HepG2 (cell line): ENCODE measurements at regions not wholly inside any gene's neighbourhood (a gene's known extent, or its start where the extent isn't known, plus 50 kb on each side); places are given as distances from the start of the nearest gene placed in this dataset.

Source experiments
- ATAC-seq: fragments of 200-7000 bp; cut with Tn5 transposase; 3 replicates; pipeline ENCODE4 v1.9.1; 2020; ENCODE audit warnings: mild to moderate bottlenecking, moderate library complexity
- BruUV-seq: library from RNA; stranded (reverse); fragments of 400-500 nt; replicated peaks from 2 replicates; lab custom pipeline; 2021; lab: Mats Ljungman, UMichigan
- CTCF ChIA-PET: fragments of 300-600 bp; formaldehyde crosslinking; extraction: SDS; loops from one replicate; lab custom pipeline; 2021; ENCODE audit warnings: low total read pairs, inconsistent platforms, low intra/inter-chr PET ratio; lab: Yijun Ruan, JAX
- POLR2A ChIA-PET: fragments of 350-600 bp; sonication (Branson Sonifier 250); formaldehyde crosslinking; loops from one replicate; lab custom pipeline; 2020; ENCODE audit warnings: antibody characterized with exemption, inconsistent platforms; lab: Yijun Ruan, JAX
- DNase-seq: peaks from one replicate; pipeline ENCODE4 v3.0.0-alpha.2; 2015; ENCODE audit warnings: low spot score
- FAIRE-seq: peaks from 3 replicates; lab custom pipeline; 2011; peaks lifted over from hg19 to GRCh38; lab: Jason Lieb, UNC
- H2AFZ ChIP-seq: one replicate; pipeline ENCODE4 v1.6.1; 2011; ENCODE audit warnings: low read length, inconsistent platforms
- H3K27ac ChIP-seq: fragments of 300-600 bp; 3 replicates; pipeline ENCODE4 v1.8.0; 2011; ENCODE audit warnings: mixed run types, mild to moderate bottlenecking, mixed read lengths, low read length, inconsistent platforms; ENCODE audit not compliant: insufficient read depth; ENCODE audit errors: extremely low read length
- H3K27me3 ChIP-seq, 2 experiments: fragments of 200-600 bp in 1 of 2; 2 replicates in 1 of 2; 3 replicates in 1 of 2; pipeline versions ENCODE4 v1.6.0 to v1.8.0; 2011; ENCODE audit warnings: low read length in 2 of 2, mild to moderate bottlenecking in 2 of 2, moderate library complexity in 2 of 2, inconsistent platforms in 1 of 2; ENCODE audit not compliant: insufficient read depth in 2 of 2, control insufficient read depth in 1 of 2
- H3K36me3 ChIP-seq, 2 experiments: fragments of 200-600 bp in 1 of 2; replicated peaks in 1 of 2; 2 replicates in 1 of 2; 3 replicates in 1 of 2; pipeline versions ENCODE4 v1.5.1 to v1.8.0; 2011; ENCODE audit warnings: low read length in 2 of 2, inconsistent platforms in 1 of 2; ENCODE audit not compliant: insufficient read depth in 2 of 2, control insufficient read depth in 1 of 2
- H3K4me1 ChIP-seq: 2 replicates; pipeline ENCODE4 v1.5.1; 2012; ENCODE audit warnings: low read length, inconsistent platforms; ENCODE audit not compliant: insufficient read depth
- H3K4me2 ChIP-seq: 2 replicates; pipeline ENCODE4 v1.6.0; 2011; ENCODE audit warnings: low read depth, low read length, inconsistent platforms
- H3K4me3 ChIP-seq, 3 experiments: fragments of 200-600 bp in 1 of 3; sonication (generic), shearing (Covaris generic) in 1 of 3; replicated peaks in 1 of 3; 2 replicates each; pipeline ENCODE4 v1.5.1; 2011 to 2016; ENCODE audit warnings: low read length in 3 of 3, inconsistent platforms in 2 of 3, low read depth in 2 of 3, mild to moderate bottlenecking in 2 of 3, control low read depth in 1 of 3, mixed read lengths in 1 of 3; ENCODE audit not compliant: insufficient read depth in 1 of 3
- H3K79me2 ChIP-seq: one replicate; pipeline ENCODE4 v1.6.1; 2011; ENCODE audit warnings: low read length, inconsistent platforms; ENCODE audit not compliant: insufficient read depth
- H3K9ac ChIP-seq: 2 replicates; pipeline ENCODE4 v1.6.0; 2011; ENCODE audit warnings: mild to moderate bottlenecking, low read depth, low read length, inconsistent platforms; ENCODE audit not compliant: insufficient read depth
- H3K9me3 ChIP-seq: 2 replicates; pipeline ENCODE4 v1.5.1; 2012; ENCODE audit warnings: mild to moderate bottlenecking, low read length
- H4K20me1 ChIP-seq: 2 replicates; pipeline ENCODE4 v1.6.0; 2011; ENCODE audit warnings: inconsistent platforms, mild to moderate bottlenecking, low read length, moderate library complexity; ENCODE audit not compliant: insufficient read depth
- FOXK2 ChIP-seq: fragments of 450-650 bp; IDR thresholded peaks from 2 replicates; pipeline ENCODE4 v1.6.1; 2016
- MAFK ChIP-seq, 2 experiments: IDR thresholded peaks in 1 of 2; conservative IDR thresholded peaks in 1 of 2; 2 replicates each; pipeline ENCODE4 v1.6.1; 2011; ENCODE audit warnings: improper control_type of control experiment in 2 of 2, low read length in 2 of 2
- STAT6 ChIP-seq: sonication (generic); formaldehyde crosslinking; IDR thresholded peaks from 2 replicates; pipeline ENCODE4 v1.4.0; 2020; ENCODE audit warnings: missing genetic modification reagents, mild to moderate bottlenecking, borderline replicate concordance
- SUZ12 ChIP-seq: fragments of 150-350 bp; IDR thresholded peaks from 2 replicates; pipeline ENCODE4 v1.6.1; 2014; ENCODE audit warnings: low read depth, low read length
- ZNF101 ChIP-seq: sonication (generic); formaldehyde crosslinking; IDR thresholded peaks from 2 replicates; pipeline ENCODE4 v1.4.0; 2020; ENCODE audit warnings: mild to moderate bottlenecking, low read depth, missing genetic modification reagents, borderline replicate concordance
- WGBS: methylation state at CpG from one replicate; pipeline ENCODE4 v1.1.6; 2017; ENCODE audit warnings: low lambda C conversion rate; 5-methylcytosine and 5-hydroxymethylcytosine counted together
- in situ Hi-C: cut with HindIII; loops from 2 replicates; pipeline ENCODE4 v1.10.0; 2017; ENCODE audit warnings: low pct_unique_long_range_greater_than_20kb; ENCODE audit not compliant: extremely low pct_ligation_motif_present
- intact Hi-C: fragments of 100-400 bp; cut with micrococcal nuclease; formaldehyde crosslinking; loops from one replicate; pipeline ENCODE4 v1.10.0; 2022; ENCODE audit not compliant: unreplicated experiment

DNA sequence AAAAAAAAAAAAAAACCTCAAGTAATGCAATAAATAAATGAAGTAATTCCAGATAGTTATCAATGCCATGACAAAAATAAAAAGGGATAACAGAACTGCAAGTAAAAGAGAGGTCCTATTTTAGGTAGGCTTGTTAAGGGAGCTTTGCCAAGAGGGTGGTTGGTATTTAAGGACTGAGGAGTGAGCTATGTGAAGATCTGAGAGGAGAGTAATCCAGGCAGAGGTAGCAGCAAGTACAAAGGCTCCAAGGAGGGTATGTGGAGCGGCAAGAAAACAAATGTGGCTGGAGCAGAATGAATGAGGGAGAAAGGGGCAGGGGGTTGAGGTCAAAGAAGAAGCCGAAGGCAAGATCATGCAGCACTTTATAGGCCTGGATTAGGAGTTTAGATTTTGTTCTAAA, 59.9 kb upstream of the CDC42BPA start:
- intact Hi-C loops = no loop called here
- no TSS peak for BruUV-seq
- FAIRE-seq (no peak), DNase-seq (no peak), ATAC-seq (no peak)
- CTCF ChIA-PET = no interaction called here
- no peaks in the 10 kb centered on the region for H3K36me3 ChIP-seq
- H3K79me2 ChIP-seq = no peaks in the 10 kb centered on the region
- H3K4me3 ChIP-seq = no peak overlapping the region
- H3K27me3 ChIP-seq = peaks cover 0 to 20% of the 10 kb centered on the region in 2 experiments; a peak in 2 of 5 replicates
- in situ Hi-C loops = no loop called here
- H3K9me3 ChIP-seq = no peaks in the 10 kb centered on the region
- no peak overlapping the region for H3K4me2 ChIP-seq
- 4% methylated on average over 2 of the region's 2 CpGs for WGBS
- TF ChIP-seq STAT6 (CRISPR knock-in tag) = no peak
- POLR2A ChIA-PET = no interaction called here
- H3K27ac ChIP-seq = no peak overlapping the region
- H2AFZ ChIP-seq = no peak overlapping the region
- no peaks in the 10 kb centered on the region for H4K20me1 ChIP-seq
- no peak overlapping the region for H3K9ac ChIP-seq
- no peaks in the 10 kb centered on the region for H3K4me1 ChIP-seq

GRCh38 chr1:227374846-227375245, 56.6 kb upstream of the CDC42BPA start:
- no peaks in the 10 kb centered on the region for H3K79me2 ChIP-seq
- H2AFZ ChIP-seq = no peak overlapping the region
- no peak for FAIRE-seq
- no peak overlapping the region for H3K4me2 ChIP-seq
- POLR2A ChIA-PET = no interaction called here
- TF ChIP-seq ZNF101 (CRISPR knock-in tag) = no peak
- TF ChIP-seq FOXK2 = no peak
- no peak for TF ChIP-seq SUZ12
- TF ChIP-seq MAFK (conservative IDR thresholded peaks at IDR 0.05 in 1 of 2, IDR thresholded peaks at IDR 0.05 in 1 of 2; ENCODE audit: low read length in 2 of 2) = no peak
- TF ChIP-seq, all 625 proteins: peak for 0
- Histone ChIP-seq H3K36me3 (no peaks in the 10 kb centered on the region), H3K9me3 (no peaks in the 10 kb centered on the region), H3K27me3 (peaks cover 0 to 17% of the 10 kb centered on the region in 2 experiments; a peak in 2 of 5 replicates), H3K4me3 (no peak overlapping the region), H3K4me1 (no peaks in the 10 kb centered on the region), H4K20me1 (no peaks in the 10 kb centered on the region), H3K27ac (no peak overlapping the region), H3K9ac (no peak overlapping the region)
- 0% methylated on average over 1 of the region's 1 CpG for WGBS
- in situ Hi-C loops (no loop called here), intact Hi-C loops (no loop called here)
- no TSS peak for BruUV-seq
- CTCF ChIA-PET = no interaction called here
- DNase-seq = no peak
- no peak for ATAC-seq
